GM18867 (cell line): ENCODE measurements at regions not wholly inside any gene's neighbourhood (a gene's known extent, or its start where the extent isn't known, plus 50 kb on each side); places are given as distances from the start of the nearest gene placed in this dataset.
"Not testable (repeated sequence)": the region's sequence is repeated elsewhere in the genome, so short reads cannot be mapped to it uniquely, and the experiment has no call there.

Experiments used
- ATAC-seq: cut with Tn5 transposase; IDR thresholded peaks from one replicate; pipeline ENCODE4 v1.9.1; 2021; ENCODE audit warnings: mild to moderate bottlenecking, moderate library complexity; ENCODE audit not compliant: unreplicated experiment

GRCh38 chr14:54232735-54233134, 164.1 kb upstream of the CDKN3 start:
- ATAC-seq: no peak

- ATAC-seq: no peak
These were observed 155.3 kb upstream of the CDKN3 start for GRCh38 chr14:54241517-54241916.

- ATAC-seq: no peak
These were observed 145.5 kb upstream of the CDKN3 start for GRCh38 chr14:54251356-54251755.

GRCh38 chr14:54252072-54252730, 144.6 kb upstream of the CDKN3 start:
- ATAC-seq: no peak

- ATAC-seq: peak; percentile 57
These were observed 143.4 kb upstream of the CDKN3 start for GRCh38 chr14:54253195-54253947.

GRCh38 chr14:54256156-54256555, 140.7 kb upstream of the CDKN3 start:
- no peak for ATAC-seq

- no peak for ATAC-seq
These were observed 139.4 kb upstream of the CDKN3 start for GRCh38 chr14:54257424-54257823.

GRCh38 chr14:54258382-54258781, 138.4 kb upstream of the CDKN3 start:
- ATAC-seq: no peak

- ATAC-seq: no peak
These were observed 137.0 kb upstream of the CDKN3 start for GRCh38 chr14:54259821-54260220.

- no peak for ATAC-seq
These were observed 135.5 kb upstream of the CDKN3 start for GRCh38 chr14:54261283-54261682.

- ATAC-seq: not testable (repeated sequence)
These were observed 130.2 kb upstream of the CDKN3 start for GRCh38 chr14:54266616-54267015.

GRCh38 chr14:54267172-54267571, 129.6 kb upstream of the CDKN3 start:
- ATAC-seq: peak; percentile 78

GRCh38 chr14:54275997-54276725, 120.6 kb upstream of the CDKN3 start:
- no peak for ATAC-seq

GRCh38 chr14:54278087-54278486, 118.7 kb upstream of the CDKN3 start:
- no peak for ATAC-seq

- ATAC-seq: no peak
These were observed 118.0 kb upstream of the CDKN3 start for GRCh38 chr14:54278665-54279295.

GRCh38 chr14:54282849-54283248, 114.0 kb upstream of the CDKN3 start:
- no peak for ATAC-seq

- no peak for ATAC-seq
These were observed 111.8 kb upstream of the CDKN3 start for GRCh38 chr14:54285030-54285429.

- ATAC-seq: no peak
These were observed 105.2 kb upstream of the CDKN3 start for GRCh38 chr14:54291491-54292191.

- ATAC-seq: no peak
These were observed 102.0 kb upstream of the CDKN3 start for GRCh38 chr14:54294802-54295201.

- no peak for ATAC-seq
These were observed 97.1 kb upstream of the CDKN3 start for GRCh38 chr14:54299410-54300363.
